ENCODE measurements at regions not wholly inside any gene's neighbourhood (a gene's known extent, or its start where the extent isn't known, plus 50 kb on each side); places are given as distances from the start of the nearest gene placed in this dataset.

DNA sequence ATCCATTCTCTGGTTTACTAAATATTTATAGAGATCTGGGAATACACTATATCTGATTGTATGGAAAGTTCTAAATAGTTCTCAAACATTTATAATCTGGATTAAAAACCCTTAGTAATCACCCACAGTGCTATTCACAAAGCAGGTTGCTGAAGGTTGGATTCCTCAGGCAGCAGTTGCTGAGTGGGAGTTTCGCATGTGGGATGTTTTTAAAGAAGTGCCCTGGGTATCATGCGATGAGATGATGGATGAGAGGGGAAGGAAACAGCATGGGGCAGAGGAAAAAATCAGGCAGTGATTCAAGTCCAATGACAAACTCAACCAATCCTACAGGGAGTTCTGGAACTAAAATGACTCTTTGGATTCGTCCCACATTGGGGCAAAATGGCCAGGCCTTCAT lies 85.3 kb upstream of the GALNT2 start:
- DNase-seq, result no peak

DNA sequence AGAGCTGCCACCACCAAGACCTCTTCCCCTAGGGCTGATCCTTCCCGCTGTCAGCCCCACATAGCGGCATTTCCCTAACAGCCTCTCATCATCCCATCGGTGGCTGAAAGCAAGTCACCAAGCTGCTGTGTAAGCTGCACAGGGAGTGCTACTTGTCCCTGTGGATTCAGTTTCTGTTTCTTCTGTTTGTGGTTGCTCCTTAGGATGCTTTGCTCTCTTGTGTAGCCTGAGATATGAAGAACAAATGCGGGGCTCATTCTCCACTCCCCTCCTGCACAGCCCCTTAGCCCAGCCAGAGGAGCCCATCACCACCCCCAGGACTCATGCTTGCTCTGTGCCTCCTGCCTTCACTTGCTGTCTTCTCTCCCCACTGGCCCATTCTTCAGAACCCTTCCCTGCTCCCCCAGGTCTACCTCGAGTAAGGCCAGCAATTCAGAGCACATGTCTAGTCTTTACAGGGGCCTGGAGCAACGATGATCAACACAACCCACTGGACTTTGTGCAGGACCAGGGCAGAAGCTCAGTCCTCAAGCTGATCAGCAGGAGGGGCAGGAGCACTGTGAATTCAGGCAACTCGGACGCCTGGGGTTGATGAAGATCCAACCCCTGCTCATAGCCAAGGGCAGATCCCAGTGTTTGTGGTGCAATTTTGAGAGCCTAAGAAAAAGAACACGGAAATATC lies 82.6 kb upstream of the GALNT2 start:
- DNase-seq, result no peak

DNA sequence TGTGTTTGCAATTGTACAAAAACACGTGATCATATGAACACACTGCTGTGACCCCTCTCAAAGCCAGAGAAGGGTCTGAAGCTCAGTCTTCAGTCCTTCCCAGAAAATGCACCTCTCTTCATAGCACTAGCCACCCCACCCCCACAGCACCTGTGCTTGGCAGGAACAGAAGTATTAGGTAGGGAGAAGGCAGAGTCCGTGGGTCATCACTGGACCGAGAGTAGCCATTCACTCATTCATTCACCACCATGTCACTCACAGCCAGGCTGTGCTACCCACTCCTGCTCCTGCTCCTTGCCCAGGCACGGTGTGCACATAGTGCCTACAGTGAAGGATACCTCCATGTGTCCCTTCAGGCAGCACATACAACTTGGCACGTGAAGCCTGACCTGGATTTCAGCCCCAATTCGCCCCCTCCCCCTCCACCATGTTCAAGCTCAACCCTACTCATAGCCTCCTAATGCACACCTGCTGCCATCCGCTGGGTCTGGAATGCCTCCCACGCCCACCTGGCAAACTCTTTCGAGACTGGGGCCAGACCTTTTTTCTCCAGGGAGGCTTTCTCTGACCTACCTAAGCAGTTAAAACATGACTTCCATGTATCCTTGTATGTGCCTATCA lies 81.9 kb upstream of the GALNT2 start:
- DNase-seq, result no peak

DNA sequence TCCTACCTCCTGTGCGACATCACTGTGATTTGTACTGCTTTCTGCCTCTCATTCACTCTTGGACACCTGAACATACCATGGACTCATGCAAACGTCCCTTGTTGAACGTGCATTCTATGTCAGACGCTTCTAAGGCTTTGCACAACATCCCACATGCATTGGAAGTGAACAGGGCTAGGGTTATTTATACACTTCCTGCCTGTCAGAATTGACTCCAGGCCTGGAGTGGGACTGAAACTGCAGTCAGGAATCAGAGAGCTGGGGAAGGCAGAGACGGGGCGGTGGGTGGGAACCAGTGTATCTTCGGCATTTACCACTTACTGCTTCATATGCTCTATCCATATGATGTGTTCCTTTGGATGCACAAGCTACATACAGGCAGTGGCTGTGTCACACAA lies 81.4 kb upstream of the GALNT2 start:
- DNase-seq, result no peak

DNA sequence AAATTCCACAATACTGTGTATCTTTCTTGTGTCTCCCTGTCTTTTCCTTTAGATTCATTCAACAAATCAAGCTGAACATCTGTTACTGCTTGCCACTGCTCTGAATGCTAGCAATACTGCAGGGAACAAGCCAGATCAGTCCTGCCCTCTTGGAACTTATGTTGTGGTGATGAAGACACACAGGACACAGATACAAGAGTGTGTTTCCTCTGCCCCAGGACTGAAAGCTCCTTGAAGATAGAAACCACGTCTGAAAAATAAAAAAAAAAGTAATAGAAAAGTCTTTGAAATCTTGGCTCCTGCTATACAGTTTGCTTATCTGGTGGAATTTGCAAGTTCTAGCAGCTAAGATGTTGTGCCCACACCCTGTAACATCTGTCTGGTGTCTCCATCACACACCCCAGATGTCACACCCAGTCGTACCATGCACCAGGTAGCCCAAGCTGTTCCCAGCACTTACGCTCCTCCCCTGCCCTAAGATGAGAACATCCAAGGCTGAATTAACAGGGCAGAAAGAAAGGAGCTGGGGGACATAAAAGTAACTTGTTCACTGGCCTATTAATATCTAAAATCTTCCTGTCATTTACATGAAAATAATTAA lies 80.2 kb upstream of the GALNT2 start:
- DNase-seq, result no peak

DNA sequence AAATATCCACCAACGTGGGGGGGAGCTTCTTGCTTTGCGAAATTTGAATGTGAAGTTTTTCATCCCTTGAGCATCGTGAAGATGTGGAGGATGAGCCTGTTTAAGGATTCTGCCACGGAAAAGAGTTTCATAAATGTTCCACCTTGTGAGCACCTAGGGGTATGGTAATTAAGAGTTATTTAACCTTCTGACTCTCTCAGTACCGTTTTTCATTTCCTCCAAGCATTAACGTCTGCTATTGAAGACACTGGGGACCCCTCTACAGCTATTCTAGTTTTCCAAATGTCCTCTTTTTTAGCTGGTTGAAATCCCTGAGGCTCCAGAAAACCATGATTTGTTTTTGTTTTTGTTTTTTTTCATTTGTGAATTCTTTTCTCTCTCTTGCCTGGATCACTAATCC lies 79.1 kb upstream of the GALNT2 start:
- no peak for DNase-seq

DNA sequence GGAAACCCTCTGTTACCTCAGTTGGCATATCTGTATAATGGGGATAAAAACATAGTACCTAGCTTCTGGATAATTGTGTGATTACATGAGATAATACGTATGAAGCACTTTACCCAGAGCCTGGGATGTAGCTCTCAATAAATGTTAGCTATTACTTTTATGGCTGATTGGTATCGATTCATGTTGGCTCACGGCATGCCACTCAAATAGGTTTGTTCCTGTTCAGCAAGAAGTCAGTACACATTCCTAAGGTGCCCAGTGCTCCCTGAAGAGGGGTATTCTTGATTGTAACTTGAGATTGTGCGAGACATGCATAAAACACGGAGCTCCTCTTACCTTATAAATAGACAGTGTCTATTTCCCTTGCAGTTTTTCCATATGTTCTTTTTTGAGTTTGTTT lies 78.5 kb upstream of the GALNT2 start:
- DNase-seq, result no peak

DNA sequence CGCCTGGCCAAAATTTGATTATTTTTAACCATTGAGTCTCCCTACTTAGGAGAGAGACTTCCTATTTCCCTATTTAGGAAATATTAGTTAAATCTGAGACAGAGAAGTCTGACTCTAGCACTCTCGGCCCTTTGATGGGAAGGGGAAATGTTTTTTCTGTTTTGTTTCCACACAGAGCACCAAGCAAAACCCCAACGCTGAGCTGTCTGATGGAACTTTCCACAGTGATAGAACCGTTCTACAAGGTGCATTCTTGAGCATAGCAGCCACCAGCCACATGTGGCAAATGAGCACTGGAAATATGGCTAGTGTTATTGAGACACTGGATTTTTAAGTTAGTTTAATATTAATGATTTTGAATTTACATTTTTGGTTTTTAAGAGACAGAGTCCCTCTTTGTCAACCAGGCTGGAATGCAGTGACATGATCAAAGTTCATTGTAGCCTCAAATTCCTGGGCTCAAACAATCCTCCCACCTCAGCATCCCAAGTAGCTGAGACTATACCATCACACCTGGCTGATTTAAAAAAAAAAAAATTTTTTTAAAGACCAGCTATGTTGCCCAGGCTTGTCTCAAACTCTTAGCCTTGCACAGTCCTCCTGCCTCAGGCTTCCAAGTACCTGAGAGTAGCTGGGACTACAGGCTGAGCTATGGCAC lies 77.3 kb upstream of the GALNT2 start:
- DNase-seq, result no peak

DNA sequence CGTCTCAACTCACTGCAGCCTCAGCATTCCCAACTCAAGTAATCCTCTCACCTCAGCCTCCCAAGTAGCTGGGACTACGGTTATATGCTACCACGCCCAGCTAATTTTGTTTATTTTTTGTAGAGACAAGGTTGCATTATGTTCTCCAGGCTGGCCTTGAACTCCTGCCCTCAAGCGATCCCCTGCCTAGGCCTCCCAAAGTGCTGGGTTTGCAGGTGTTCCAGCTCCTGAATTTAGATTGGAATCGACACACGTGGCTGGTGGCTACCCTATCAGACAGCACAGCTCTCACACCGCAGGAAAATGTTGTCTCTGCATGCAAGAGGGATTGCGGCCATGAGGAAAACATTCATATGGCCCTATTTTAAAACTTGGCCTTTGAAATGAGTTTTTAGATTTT lies 76.7 kb upstream of the GALNT2 start:
- no peak for DNase-seq

DNA sequence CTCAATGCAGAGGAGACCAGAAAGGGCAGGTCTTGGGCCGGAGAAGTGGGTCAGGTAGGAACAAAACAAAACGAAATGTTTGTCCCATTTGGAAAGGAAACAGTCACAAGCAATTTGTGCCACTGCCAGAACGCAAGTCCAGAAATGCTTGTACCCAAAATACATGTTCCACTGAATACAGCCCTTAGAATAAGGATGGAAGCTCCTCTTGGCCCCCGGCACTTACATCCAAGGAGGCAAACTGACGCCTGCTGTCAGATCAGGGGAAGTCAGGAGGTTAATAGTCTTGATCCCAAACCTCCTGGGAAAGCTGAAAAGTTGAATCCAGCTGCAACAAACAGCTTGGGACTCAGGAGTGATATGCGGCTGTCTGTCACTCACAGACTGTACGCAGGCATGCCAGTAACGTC lies 75.9 kb upstream of the GALNT2 start:
- no peak for DNase-seq

DNA sequence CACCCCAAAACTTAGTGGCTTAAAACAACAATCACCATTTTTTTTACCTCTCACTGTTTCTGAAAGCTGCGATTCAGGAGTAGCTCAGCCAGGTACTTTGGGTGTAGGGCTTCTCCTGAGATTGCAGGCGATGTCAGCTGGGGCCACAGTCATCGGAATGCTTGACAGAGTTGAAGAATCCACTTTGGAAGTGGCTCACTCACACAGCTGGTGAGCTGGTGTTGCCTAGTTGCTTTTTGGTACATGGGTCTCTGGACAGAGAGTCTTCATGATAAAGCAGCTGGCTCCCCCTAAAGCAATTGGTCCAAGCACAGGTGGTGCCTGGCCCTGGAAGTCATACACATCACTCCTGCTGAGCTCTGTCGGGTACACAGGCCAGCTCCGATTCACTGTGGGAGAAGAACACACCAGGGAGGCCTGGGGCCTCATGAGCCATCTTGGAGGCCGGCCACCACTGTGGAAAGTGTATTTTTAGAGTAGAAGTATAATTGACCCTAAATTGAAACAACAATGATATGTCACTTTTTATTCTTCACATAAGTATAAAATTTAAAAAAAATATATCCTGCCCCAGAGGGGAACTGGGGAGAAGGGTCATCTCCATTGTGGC lies 75.2 kb upstream of the GALNT2 start:
- DNase-seq, result no peak

DNA sequence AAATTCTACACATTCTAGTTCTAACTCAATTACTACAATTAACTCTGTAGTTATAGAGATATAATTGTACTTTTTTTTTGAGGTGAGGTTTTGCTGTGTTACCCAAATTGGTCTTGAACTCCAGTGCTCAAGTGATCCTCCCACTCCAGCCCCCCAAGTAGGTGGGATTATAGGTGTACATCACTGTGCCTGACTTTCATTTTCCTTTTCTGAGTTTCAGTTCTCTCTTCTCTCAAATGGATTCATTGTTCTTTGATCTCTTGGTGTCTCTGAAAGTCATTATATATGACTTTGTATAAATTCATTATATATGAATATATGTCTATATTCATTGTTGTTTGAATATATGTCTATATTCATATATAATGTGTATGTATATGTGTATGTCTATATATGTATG lies 74.0 kb upstream of the GALNT2 start:
- DNase-seq, result no peak

DNA sequence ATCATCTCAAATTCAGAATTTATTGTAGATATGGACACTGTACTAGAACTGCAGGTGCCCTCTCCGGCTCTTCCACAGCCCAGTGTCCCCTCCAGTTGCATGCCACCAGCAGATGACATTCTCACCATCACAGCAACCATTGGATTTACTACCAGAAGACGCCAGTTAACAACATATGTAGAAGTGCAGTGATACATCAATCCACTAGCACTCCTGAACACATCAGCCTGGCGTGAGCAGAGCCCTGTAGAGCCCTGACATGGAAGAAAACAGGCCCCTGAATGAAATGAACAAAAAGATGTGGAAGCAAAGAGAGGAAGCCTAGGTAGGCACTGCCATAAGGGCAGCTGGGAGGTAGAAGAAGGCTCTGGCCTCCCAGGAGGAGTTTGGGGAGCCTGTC lies 73.1 kb upstream of the GALNT2 start:
- no peak for DNase-seq

DNA sequence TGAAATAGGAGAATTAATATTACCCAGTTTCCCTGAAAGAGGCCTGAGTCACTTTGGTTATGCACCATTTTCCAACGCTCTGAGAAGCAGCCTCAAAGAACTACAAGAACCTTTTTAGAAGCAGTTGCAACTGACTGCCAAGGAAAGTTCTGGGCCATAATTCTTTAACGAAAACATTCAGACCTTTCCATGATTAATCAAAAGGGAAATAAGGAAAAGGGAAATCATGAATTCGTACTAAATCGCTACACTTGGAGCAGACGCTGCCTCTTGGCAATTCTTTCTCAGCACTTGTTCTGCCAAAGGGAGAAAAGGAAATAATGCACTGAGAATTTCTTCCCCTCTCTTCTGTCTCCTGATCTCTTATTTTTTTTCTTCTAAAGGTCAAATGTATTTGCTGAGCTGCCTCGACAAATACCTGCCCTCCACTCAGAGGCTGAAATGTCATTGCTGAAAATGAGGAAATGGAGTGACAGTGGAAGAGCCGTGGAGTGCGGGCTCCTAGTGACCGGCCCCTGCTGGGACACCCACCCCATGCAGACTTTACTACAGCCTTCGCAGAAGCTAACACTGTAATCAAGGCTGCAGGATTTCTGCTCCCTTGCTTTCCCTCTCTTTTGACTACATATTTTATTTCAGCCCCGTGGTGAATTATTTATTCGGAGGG lies 67.9 kb upstream of the GALNT2 start:
- no peak for DNase-seq

DNA sequence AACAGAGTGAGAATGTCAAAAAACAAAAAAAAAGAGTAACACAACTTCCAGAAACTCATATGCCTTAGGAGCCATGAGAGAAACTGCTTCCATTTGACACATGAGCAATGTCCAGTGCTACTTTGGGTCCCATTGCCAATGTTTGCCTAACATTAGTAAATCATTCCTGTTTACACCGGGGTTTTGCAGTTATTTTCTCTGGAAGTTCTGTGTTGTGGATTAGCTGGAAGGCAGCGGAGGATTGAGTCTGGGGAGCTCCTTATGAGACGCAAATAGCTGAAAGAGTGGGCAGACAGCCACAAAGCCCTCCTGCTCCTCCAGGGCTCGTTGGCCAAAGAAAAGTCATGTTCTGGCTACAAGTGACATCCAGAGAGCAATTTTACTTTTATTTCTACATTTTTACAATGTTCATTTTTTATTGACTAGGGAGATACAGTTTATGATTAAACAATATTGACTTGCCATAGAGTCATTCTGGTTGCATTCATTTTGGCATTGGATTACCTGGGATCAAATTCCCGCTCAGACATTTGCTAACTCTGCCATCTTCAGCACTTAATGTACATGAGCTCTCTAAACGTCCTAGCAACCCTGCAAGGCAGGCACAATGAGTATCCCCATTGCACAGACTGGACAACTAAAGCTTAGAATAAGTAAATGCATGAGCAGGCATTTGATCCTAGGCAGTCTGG lies 66.4 kb upstream of the GALNT2 start:
- DNase-seq, result no peak

DNA sequence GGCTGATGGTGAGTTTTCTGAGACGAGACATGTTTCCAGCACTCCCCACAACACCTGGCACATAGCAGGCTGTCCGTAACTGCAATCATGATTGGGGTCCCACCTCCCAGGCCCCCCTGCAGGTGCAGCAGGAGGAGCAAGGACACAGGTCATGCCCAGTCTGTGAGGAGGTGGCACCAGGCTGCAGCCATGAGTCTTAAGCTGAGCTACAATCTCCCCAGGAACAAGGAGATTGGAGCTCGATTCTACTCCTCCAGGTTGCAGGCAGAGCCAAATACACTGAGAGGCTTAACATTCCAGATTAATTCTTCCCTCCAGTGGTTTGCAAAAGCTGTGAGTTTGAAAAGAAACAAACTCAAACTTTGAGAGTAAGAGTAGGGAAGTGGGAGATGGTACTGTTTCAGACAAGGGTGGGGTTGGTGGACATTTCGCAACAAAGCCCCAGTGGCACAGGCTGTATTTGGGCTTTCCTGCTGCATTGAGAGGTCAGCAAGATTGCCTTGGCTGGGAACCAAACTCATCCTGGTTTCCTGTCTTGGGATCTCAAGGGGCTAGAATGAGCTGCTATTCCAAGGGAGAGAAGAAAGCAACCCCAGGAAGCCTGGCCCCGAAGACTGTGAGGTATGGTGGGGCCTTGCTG lies 64.8 kb upstream of the GALNT2 start:
- DNase-seq, result no peak

DNA sequence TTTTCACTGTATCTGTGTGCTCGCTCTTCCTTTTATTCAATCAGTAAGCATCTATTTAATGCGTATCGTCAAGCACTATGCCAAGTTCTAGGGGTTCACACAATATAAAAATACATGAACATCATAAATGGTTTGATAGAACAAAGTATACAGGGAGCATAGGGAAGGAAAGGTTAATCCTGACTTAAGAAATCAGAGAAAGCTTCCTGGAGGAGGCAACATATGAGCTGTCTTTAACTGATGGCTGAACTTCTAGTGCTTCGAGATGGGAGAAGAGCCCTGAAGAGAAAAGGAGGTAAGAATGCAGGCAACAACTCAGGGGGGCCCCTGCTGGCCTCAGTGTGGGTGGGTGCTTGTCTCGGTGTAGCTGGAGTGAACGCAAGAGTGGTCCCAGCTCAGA lies 63.6 kb upstream of the GALNT2 start:
- DNase-seq, result no peak

DNA sequence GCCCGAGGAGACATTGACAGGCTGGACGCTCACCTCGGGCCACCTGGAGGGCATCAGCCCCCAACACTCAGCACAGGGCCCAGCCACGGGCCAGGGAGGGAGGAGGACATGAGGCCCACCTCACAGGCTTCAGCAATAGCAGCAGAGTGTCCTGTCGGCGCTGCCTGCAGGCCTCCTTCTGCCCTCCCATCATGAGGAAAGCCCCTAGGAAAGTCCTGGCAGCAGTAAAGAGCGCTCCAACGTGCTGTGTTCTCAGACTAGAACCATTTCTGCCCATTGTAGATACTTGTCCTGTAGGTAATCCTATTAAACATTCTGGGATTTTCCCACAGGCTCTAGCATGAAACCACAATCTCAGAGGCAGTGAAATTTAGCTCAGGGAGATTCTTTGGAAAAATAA lies 62.0 kb upstream of the GALNT2 start:
- DNase-seq, result no peak

DNA sequence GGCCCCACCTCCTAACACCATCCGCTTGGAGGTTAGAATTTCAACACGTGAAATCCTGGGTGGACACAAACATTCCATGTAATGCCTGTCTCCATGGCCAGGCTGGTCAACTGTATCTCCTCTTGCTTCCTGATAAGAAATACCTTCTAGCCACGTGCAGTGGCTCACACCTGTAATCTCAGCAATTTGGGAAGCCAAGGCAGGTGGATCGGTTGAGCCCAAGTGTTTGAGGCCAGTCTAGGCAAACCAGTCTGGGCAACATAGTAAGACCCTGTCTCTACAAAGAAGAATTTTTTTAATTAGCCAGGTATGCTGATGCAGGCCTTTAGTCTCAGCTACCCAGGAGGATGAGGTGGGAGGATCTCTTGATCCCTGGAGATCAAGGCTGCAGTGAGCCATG lies 58.3 kb upstream of the GALNT2 start:
- no peak for DNase-seq

DNA sequence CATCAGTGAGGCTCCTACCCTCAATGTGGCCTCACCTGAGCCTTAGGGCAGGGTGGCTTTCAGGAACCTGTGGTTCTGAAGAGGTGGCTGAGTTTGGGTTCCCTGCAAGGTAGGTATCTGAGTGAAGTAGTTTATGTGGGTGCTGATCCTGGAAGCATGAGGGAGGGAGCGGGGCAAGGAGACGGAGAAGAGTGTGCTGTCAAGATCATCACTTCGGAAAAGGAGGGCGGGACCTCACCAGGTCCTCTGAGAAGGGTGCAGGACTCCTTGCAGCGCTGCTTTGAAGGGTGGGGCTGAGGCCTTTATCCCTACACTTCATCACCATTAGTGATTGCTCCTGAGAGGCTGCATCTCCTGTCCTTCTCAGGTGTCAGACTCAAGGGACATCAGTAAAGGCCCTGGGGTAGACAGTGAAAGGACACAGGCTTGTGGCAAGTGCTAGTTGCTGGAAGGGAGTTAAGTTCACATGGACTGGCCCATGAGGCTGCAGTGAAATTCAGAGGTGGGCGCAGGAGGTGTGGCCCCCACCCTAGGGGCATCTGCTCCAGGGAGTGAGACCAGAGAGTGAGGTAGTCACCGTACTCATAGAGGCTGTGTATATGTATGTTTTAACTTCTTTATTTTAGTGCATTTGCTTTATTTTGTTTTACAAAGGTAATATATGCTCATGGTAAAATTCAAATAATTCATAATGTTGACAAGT lies 57.3 kb upstream of the GALNT2 start:
- no peak for DNase-seq

DNA sequence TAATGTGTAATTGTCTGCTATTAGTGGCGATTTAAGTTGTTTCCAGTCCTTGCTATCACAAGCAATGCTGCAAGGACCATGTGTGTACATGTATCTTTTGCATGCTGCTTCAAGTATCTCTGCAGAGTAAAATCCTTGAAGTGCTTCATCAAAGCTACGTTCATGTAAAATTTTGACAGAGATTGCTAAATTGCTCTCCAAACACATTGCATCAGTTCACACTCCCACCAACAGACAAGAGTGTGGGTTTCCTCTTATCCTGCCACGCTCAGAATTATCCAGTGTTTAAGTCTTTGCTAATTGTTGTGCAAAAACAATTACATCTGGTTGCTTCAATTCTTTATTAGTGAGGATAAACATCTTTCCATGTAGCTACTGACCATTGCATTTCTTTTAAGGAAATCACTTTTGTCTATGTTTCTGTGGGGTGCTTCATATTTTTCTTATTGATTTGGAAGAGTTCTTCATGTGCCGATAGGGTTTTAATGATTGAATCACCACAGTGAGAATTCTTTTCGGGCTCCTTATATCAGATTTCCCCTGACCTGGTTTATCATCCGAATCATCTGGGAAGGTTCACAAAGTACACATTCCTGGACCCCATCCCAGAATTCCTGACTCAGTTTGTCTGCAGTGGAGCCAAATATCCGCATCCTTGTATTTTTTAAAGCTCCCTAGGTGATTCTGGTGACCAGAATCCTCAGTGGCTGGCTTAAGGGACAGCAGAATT lies 56.3 kb upstream of the GALNT2 start:
- DNase-seq, result no peak

Measured in activated CD8-positive, alpha-beta memory T cell treated with anti-CD3 and anti-CD28 coated beads for 24 hours (primary cell).